HL-60 (cell line): ENCODE measurements at regions not wholly inside any gene's neighbourhood (a gene's known extent, or its start where the extent isn't known, plus 50 kb on each side); places are given as distances from the start of the nearest gene placed in this dataset.

Experiments used
- DNase-seq, 2 experiments: peaks; one replicate each; pipeline ENCODE4 v3.0.0-alpha.2; 2010 to 2020; ENCODE audit warnings: low read depth in 1 of 2, low spot score in 1 of 2
- H3K27ac ChIP-seq: fragments of 250-450 bp; sonication (Bioruptor Pico); replicated peaks from 2 replicates; pipeline ENCODE4 v1.5.1; 2020; ENCODE audit warnings: mild to moderate bottlenecking, moderate library complexity
- H3K27me3 ChIP-seq: fragments of 250-450 bp; sonication (Bioruptor Pico); 2 replicates; pipeline ENCODE4 v1.5.1; 2021; ENCODE audit warnings: mild to moderate bottlenecking, moderate library complexity; ENCODE audit not compliant: insufficient read depth, poor library complexity, severe bottlenecking
- H3K4me3 ChIP-seq: replicated peaks from 2 replicates; pipeline ENCODE4 v1.5.1; 2011; ENCODE audit warnings: mild to moderate bottlenecking, control low read depth, low read length; ENCODE audit not compliant: insufficient read depth
- GABPA ChIP-seq: IDR thresholded peaks from 2 replicates; pipeline ENCODE4 v1.6.1; 2012; ENCODE audit warnings: low read depth
- POLR2AphosphoS5 ChIP-seq: IDR thresholded peaks from 2 replicates; pipeline ENCODE4 v1.6.1; 2012; ENCODE audit warnings: low read depth
- REST ChIP-seq: IDR thresholded peaks from 2 replicates; pipeline ENCODE4 v1.6.1; 2012; ENCODE audit warnings: low read depth; ENCODE audit not compliant: insufficient replicate concordance
- SPI1 ChIP-seq: IDR thresholded peaks from 2 replicates; pipeline ENCODE4 v1.6.1; 2012; ENCODE audit warnings: low read depth, mild to moderate bottlenecking, borderline replicate concordance
- TF ChIP-seq, protein P1 (sequence below): IDR thresholded peaks from one replicate; pipeline ENCODE4 v1.5.1; 2011; ENCODE audit warnings: low read length, control low read depth, inconsistent platforms; ENCODE audit not compliant: insufficient read depth

DNA sequence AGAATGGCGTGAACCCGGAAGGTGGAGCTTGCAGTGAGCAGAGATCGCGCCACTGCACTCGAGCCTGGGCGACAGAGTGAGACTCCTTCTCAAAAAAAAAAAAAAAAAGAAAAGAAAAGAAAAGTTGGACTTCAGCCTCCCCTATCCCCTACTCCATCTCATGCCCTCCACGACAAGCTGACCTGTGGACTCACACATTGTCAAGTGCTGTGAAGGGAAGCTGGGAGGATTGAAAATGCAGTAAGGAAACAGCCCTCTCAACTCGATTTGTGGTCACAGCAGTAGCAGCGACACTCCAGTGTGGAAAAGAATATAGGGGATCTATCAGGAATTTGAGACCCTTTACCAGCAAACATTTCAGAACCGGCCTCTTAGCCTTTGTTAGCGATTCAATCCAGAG, 103.6 kb upstream of the SVIL start:
- TF ChIP-seq POLR2AphosphoS5: no peak
- TF ChIP-seq REST: no peak
- TF ChIP-seq SPI1: no peak
- TF ChIP-seq GABPA: no peak
- TF ChIP-seq, protein P1, sequence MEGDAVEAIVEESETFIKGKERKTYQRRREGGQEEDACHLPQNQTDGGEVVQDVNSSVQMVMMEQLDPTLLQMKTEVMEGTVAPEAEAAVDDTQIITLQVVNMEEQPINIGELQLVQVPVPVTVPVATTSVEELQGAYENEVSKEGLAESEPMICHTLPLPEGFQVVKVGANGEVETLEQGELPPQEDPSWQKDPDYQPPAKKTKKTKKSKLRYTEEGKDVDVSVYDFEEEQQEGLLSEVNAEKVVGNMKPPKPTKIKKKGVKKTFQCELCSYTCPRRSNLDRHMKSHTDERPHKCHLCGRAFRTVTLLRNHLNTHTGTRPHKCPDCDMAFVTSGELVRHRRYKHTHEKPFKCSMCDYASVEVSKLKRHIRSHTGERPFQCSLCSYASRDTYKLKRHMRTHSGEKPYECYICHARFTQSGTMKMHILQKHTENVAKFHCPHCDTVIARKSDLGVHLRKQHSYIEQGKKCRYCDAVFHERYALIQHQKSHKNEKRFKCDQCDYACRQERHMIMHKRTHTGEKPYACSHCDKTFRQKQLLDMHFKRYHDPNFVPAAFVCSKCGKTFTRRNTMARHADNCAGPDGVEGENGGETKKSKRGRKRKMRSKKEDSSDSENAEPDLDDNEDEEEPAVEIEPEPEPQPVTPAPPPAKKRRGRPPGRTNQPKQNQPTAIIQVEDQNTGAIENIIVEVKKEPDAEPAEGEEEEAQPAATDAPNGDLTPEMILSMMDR: no peak
- no peak for DNase-seq
- H3K27ac ChIP-seq: no peak overlapping the region
- no peaks in the 10 kb centered on the region for H3K27me3 ChIP-seq
- H3K4me3 ChIP-seq: no peak overlapping the region

- Histone ChIP-seq H3K27ac (no peak overlapping the region), H3K27me3 (no peaks in the 10 kb centered on the region), H3K4me3 (no peak overlapping the region)
- TF ChIP-seq, protein P1: no peak
- TF ChIP-seq REST (no peak), GABPA (no peak), POLR2AphosphoS5 (no peak), SPI1 (no peak)
- DNase-seq: no peak
These were observed 102.4 kb upstream of the SVIL start for GRCh38 chr10:29737074-29737593.

DNA sequence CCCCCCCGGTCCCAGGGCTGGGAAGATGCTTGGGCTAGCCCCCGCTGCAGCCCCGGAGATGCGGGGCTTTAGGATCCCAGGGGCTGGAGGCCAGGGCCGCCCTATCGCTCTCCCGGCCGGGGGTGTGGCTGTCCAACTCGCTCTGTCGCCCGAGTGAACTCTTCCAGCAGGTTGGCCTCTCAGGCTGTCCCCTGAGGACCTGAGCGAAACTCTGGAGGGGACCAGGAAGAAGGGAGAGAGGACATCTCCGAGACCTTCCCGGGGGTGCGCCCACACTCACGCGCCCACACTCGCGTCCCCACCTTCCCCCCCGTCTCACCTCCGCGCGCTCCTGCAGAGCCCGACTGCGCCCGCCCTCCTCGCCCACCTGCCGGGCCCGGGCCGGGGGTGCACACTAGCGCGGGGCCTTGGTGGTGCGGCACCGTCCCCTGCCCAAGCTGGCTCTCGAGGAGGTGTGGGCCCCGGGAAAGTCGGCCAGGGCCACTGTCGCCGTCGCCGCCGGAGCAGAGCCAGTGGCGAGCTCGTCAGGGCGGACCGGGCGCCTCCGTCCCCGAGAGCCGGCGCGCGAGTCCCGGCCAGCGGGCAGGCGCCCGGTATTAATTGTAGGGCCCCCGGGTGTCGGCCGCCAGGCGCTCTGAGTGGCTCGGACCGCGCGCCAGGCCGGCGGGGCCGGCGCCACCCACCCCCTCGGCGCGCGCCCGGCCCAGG, 101.7 kb upstream of the SVIL start:
- DNase-seq: peak in 1 of 2 experiments; percentile 17
- peak overlapping the region; percentile 71 for H3K27ac ChIP-seq
- H3K27me3 ChIP-seq: no peaks in the 10 kb centered on the region
- no peak for TF ChIP-seq POLR2AphosphoS5
- no peak for TF ChIP-seq REST
- H3K4me3 ChIP-seq: peak overlapping the region; percentile 56
